RWPE1 (cell line): ENCODE measurements at regions not wholly inside any gene's neighbourhood (a gene's known extent, or its start where the extent isn't known, plus 50 kb on each side); places are given as distances from the start of the nearest gene placed in this dataset.

Experiments used
- CTCF ChIA-PET: fragments of 350-600 bp; sonication (Branson Sonifier 250); formaldehyde crosslinking; extraction: SDS; loops from one replicate; lab custom pipeline; 2021; lab: Yijun Ruan, JAX
- POLR2A ChIA-PET: fragments of 400-600 bp; formaldehyde crosslinking; extraction: SDS; loops from one replicate; lab custom pipeline; 2020; ENCODE audit warnings: antibody characterized with exemption; ENCODE audit not compliant: low non-redundant PET; lab: Yijun Ruan, JAX
- DNase-seq: peaks from one replicate; pipeline ENCODE4 v3.0.0; 2012; ENCODE audit warnings: low spot score
- H3K27ac ChIP-seq: fragments of 450-650 bp; 2 replicates; pipeline ENCODE4 v1.5.1; 2017
- CTCF ChIP-seq: fragments of 450-650 bp; conservative IDR thresholded peaks from 2 replicates; pipeline ENCODE4 v1.5.1; 2017; ENCODE audit warnings: low read depth, mild to moderate bottlenecking

DNA sequence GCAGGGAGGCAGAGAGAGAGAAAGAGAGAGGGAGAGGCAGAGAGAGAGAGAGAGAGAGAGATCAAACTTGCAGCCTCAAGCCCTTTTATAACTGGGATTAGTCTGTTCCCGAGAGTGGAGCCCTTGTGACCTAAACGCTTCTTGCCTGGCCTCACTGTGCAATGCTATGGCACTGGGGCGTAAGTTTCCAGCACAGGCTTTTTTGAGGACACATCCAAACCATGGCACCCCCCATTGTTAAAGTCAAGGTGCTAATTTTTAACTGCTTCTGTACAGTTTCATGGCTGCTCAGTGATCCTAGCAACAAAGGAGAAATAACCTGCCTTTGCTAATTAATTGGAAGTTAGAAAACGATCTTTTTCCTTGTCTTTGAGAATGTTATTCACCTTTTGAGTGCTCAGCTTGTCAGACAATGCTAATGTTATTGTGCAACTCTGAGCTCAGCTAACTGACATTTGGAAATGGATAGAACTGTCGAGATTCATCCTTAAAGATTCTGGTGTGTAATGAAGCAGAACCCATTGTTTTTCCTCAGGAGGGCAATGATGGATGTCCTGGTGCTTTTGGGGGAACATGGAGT, 268.4 kb downstream of the GLRX3 start:
- DNase-seq = no peak
- no peak overlapping the region for H3K27ac ChIP-seq
- no peak for TF ChIP-seq CTCF
- ChIA-PET POLR2A (no interaction called here), CTCF (no interaction called here)

- TF ChIP-seq CTCF = no peak
- POLR2A ChIA-PET = no interaction called here
Measured at GRCh38 chr10:130407052-130407451, 270.9 kb downstream of the GLRX3 start.

DNA sequence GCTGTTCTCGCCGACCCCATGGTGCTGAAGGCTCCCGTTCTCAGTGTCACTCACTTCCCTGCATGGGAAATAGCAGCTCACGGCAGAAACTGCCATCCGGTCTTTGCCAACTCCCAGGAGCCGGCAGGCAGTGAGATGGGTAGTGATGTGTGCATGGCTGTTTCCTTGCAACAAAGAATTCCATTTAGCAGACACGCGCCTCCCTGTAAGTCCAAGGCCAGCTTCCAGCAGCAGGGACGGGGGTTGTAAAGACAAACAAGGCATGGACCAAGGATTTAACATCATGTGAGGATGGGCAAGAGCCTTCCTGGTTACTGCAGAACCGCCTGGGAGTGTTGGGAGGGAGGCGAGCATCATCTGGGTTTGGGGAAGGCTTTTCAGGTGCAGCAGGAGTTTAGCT, 273.1 kb downstream of the GLRX3 start:
- TF ChIP-seq CTCF = no peak
- no peak for DNase-seq
- ChIA-PET POLR2A (no interaction called here), CTCF (no interaction called here)
- no peak overlapping the region for H3K27ac ChIP-seq

More at GRCh38 chr10:130407052-130407451, 270.9 kb downstream of the GLRX3 start:
- no peak overlapping the region for H3K27ac ChIP-seq
- CTCF ChIA-PET = no interaction called here
- no peak for DNase-seq

DNA sequence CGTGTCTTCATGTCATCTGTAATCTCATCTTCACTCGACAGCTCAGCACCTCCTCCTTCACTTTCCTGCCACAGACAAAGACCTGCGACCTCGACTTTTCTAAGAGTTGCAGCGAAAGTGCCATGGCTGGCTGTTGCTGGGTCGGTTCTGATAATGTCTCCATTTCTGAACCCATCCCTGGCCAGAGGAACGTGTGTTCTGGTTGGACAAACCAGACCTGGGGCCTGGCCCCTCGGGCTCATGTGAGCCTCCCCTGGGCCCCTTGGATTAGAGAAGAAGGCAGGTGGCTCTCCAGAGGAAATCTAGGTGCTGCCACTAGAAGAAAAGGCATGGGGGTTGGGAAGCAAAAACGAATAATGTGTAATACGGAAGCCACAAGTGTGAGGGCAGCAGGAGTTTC, 273.7 kb downstream of the GLRX3 start:
- TF ChIP-seq CTCF = no peak
- ChIA-PET POLR2A (no interaction called here), CTCF (no interaction called here)
- no peak for DNase-seq
- H3K27ac ChIP-seq = no peak overlapping the region

DNA sequence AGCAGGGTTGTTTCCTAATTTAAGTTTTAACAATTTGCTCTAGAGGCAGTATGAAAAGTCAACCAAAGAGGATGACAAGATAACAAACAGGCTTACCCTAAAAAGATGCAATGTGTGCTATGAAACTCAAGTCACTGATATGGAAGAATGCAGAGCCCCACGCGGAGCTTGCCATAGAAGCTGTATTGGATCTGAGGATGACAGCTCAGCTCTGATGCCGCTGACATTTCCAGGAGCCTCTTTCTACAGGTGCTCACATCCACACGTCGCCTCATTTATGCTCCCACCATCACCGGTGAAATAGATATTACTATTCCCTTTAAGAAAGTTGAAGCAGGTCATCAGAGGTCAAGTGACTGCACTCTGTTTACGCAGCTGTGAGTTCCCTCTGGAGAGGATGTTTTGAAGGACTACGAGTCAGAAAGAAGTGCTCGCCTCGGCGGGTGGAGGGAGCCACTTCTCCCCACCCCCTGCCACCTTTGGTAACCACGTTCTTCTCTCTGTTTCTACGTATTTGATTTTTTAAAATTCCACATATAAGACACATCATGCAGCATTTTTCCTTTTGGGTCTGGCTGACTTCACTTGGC, 275.4 kb downstream of the GLRX3 start:
- TF ChIP-seq CTCF = no peak
- no peak for DNase-seq
- H3K27ac ChIP-seq = no peak overlapping the region
- POLR2A ChIA-PET = no interaction called here
- CTCF ChIA-PET = no interaction called here

DNA sequence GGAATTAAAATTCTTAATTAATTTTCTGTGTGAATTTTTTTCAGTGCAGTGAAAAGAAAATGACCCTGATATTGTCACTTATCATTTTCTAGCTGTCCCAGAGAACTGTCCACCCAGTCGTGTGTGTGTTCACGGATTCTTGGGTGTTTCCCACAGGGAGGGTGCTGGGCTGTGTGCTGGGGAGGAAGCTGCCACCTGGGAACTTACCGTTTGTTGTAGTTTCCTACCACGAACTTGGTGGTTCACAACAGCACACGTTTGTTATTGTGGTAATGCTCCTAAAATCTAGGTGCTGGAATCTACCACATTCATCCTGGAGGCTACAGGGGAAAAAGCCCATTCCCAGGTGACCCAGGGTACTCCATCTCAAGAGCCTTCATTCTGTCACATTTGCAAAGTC, 276.1 kb downstream of the GLRX3 start:
- DNase-seq = no peak
- CTCF ChIA-PET = no interaction called here
- no peak for TF ChIP-seq CTCF
- no peak overlapping the region for H3K27ac ChIP-seq
- POLR2A ChIA-PET = no interaction called here
